IPS DF 6.9 (cell line): ENCODE measurements at regions not wholly inside any gene's neighbourhood (a gene's known extent, or its start where the extent isn't known, plus 50 kb on each side); places are given as distances from the start of the nearest gene placed in this dataset.

Source experiments
- DNase-seq: peaks from one replicate; pipeline ENCODE4 v3.0.0-alpha.2; 2013; ENCODE audit warnings: low read depth, low spot score
- H3K27ac ChIP-seq: one replicate; pipeline ENCODE4 v1.5.1; 2013; ENCODE audit warnings: low read length, control low read depth
- H3K27me3 ChIP-seq: 2 replicates; pipeline ENCODE4 v1.6.1; 2013; ENCODE audit warnings: mild to moderate bottlenecking, low read length; ENCODE audit not compliant: control insufficient read depth, insufficient read depth
- H3K36me3 ChIP-seq: 2 replicates; pipeline ENCODE4 v1.6.1; 2013; ENCODE audit warnings: low read length; ENCODE audit not compliant: control insufficient read depth, insufficient read depth
- H3K4me1 ChIP-seq: 2 replicates; pipeline ENCODE4 v1.6.1; 2013; ENCODE audit warnings: low read length; ENCODE audit not compliant: control insufficient read depth, insufficient read depth
- H3K4me3 ChIP-seq: 2 replicates; pipeline ENCODE4 v1.5.1; 2013; ENCODE audit warnings: mild to moderate bottlenecking, low read length
- H3K9me3 ChIP-seq: 2 replicates; pipeline ENCODE4 v1.6.1; 2013; ENCODE audit warnings: low read length, inconsistent platforms; ENCODE audit not compliant: control insufficient read depth, insufficient read depth
- WGBS: extraction: QIAGEN DNeasy Blood & Tissue Kit; methylation state at CpG from one replicate; pipeline ENCODE4 v1.1.7; 2013; ENCODE audit warnings: mixed read lengths, missing lambda C conversion rate; ENCODE audit not compliant: insufficient read length, insufficient coverage; 5-methylcytosine and 5-hydroxymethylcytosine counted together

GRCh38 chr21:25338415-25338814 is 268.9 kb downstream of the MRPL39 start:
- WGBS = no CpG with 5 or more reads among the region's 5 CpGs
- no peaks in the 10 kb centered on the region for H3K27me3 ChIP-seq

GRCh38 chr21:25334046-25334730 is 273.1 kb downstream of the MRPL39 start:
- no peak for DNase-seq
- no peak overlapping the region for H3K27ac ChIP-seq
- WGBS = no CpG with 5 or more reads among the region's 6 CpGs
- H3K4me1 ChIP-seq = no peaks in the 10 kb centered on the region
- no peaks in the 10 kb centered on the region for H3K9me3 ChIP-seq
- H3K4me3 ChIP-seq = no peak overlapping the region
- no peaks in the 10 kb centered on the region for H3K27me3 ChIP-seq
- H3K36me3 ChIP-seq = no peaks in the 10 kb centered on the region

More at GRCh38 chr21:25338415-25338814, 268.9 kb downstream of the MRPL39 start:
- no peak overlapping the region for H3K27ac ChIP-seq
- H3K36me3 ChIP-seq = no peaks in the 10 kb centered on the region
- no peaks in the 10 kb centered on the region for H3K9me3 ChIP-seq
- no peaks in the 10 kb centered on the region; the same call in 1 of the 2 replicates for H3K4me1 ChIP-seq
- DNase-seq = no peak
- H3K4me3 ChIP-seq = no peak overlapping the region

DNA sequence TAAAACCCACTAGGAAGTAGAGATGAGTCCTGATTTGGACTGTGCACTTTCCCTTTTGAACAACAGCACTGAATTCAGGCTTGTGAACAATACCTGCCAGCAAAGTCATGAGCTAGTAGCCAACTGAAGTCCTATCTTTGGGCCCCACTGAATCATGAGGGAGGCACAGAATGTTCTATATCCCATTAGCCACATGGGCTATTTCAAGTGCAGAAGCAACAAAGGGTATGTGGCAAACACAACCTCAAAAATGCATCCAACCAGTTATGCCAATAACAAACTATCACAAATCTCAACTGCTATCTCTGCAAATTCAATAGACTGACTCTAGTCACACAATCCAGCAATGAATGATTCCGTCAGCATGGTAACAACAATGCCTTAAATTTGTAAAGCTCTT is 276.0 kb downstream of the MRPL39 start:
- no peak for DNase-seq
- no CpG with 5 or more reads among the region's 1 CpG for WGBS

GRCh38 chr21:25330266-25330665 is 277.0 kb downstream of the MRPL39 start:
- H3K27me3 ChIP-seq = no peaks in the 10 kb centered on the region
- DNase-seq = no peak
- no peaks in the 10 kb centered on the region for H3K9me3 ChIP-seq
- no peak overlapping the region for H3K27ac ChIP-seq
- no peak overlapping the region for H3K4me3 ChIP-seq
- H3K4me1 ChIP-seq = no peaks in the 10 kb centered on the region
- H3K36me3 ChIP-seq = no peaks in the 10 kb centered on the region
- WGBS = no CpG with 5 or more reads among the region's 2 CpGs

More for the DNA sequence above, 276.0 kb downstream of the MRPL39 start:
- no peaks in the 10 kb centered on the region for H3K36me3 ChIP-seq
- H3K9me3 ChIP-seq = no peaks in the 10 kb centered on the region
- H3K4me1 ChIP-seq = no peaks in the 10 kb centered on the region
- H3K27ac ChIP-seq = no peak overlapping the region
- no peaks in the 10 kb centered on the region for H3K27me3 ChIP-seq
- no peak overlapping the region for H3K4me3 ChIP-seq

- no CpG with 5 or more reads among the region's 2 CpGs for WGBS
- no peaks in the 10 kb centered on the region for H3K27me3 ChIP-seq
- H3K36me3 ChIP-seq = no peaks in the 10 kb centered on the region
- no peak overlapping the region for H3K27ac ChIP-seq
- H3K4me3 ChIP-seq = no peak overlapping the region
- DNase-seq = no peak
- H3K9me3 ChIP-seq = no peaks in the 10 kb centered on the region
- no peaks in the 10 kb centered on the region for H3K4me1 ChIP-seq
These were observed 278.0 kb downstream of the MRPL39 start for GRCh38 chr21:25329227-25329825.

DNA sequence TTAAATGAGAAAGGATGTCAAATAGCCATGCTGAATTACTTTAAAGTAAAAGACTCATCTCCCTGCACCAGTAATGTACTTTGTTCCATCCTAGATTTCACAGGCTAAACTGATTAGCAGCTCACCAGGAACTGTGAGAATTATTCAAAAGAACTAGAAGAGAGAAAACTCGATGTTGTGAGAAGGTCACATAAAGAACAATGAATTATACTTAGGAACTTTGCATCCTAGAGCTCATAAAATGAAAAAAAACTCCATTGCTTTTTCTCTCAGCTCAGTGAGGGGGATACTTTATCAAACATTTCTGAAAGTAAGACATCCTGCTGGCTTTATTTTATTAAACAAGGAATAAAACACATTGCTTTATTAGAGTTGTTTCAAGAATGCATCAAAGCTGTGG is 278.5 kb downstream of the MRPL39 start:
- H3K36me3 ChIP-seq = no peaks in the 10 kb centered on the region
- no peak overlapping the region for H3K27ac ChIP-seq
- no CpG with 5 or more reads among the region's 1 CpG for WGBS
- H3K4me3 ChIP-seq = no peak overlapping the region
- DNase-seq = no peak
- H3K27me3 ChIP-seq = no peaks in the 10 kb centered on the region
- H3K9me3 ChIP-seq = no peaks in the 10 kb centered on the region
- no peaks in the 10 kb centered on the region for H3K4me1 ChIP-seq

DNA sequence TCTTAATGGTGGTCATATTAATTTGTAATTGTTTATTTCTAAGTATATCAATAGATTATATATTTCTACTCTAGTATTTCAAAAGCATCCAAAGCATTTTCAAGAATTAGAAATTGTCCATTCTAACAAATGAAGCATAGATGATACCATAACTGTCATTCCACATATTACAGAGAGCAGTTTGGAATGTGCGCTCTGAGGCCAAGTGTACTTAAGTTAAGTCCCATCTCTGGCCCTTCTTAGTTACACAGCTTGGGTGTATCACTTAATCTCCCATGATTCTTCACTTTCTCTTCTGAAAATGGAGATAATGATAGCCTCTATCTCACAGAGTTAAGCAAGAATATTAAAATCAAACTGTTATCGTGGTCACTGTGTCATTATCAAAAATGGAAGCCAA is 281.1 kb downstream of the MRPL39 start:
- Histone ChIP-seq H3K27me3 (no peaks in the 10 kb centered on the region), H3K9me3 (no peaks in the 10 kb centered on the region), H3K4me1 (no peaks in the 10 kb centered on the region), H3K36me3 (no peaks in the 10 kb centered on the region), H3K4me3 (no peak overlapping the region), H3K27ac (no peak overlapping the region)
- no CpG with 5 or more reads among the region's 2 CpGs for WGBS
- no peak for DNase-seq

- no CpG with 5 or more reads among the region's 6 CpGs for WGBS
- no peak overlapping the region for H3K4me3 ChIP-seq
- no peaks in the 10 kb centered on the region for H3K27me3 ChIP-seq
- no peak for DNase-seq
- no peaks in the 10 kb centered on the region for H3K36me3 ChIP-seq
- no peaks in the 10 kb centered on the region for H3K9me3 ChIP-seq
- H3K4me1 ChIP-seq = no peaks in the 10 kb centered on the region
- H3K27ac ChIP-seq = no peak overlapping the region
These were observed 282.6 kb downstream of the MRPL39 start for GRCh38 chr21:25324666-25325065.

- H3K4me3 ChIP-seq = no peak overlapping the region
- H3K9me3 ChIP-seq = no peaks in the 10 kb centered on the region
- no CpG with 5 or more reads among the region's 7 CpGs for WGBS
- H3K27me3 ChIP-seq = no peaks in the 10 kb centered on the region
- H3K4me1 ChIP-seq = no peaks in the 10 kb centered on the region
- H3K27ac ChIP-seq = no peak overlapping the region
- DNase-seq = no peak
- H3K36me3 ChIP-seq = no peaks in the 10 kb centered on the region
These were observed 283.8 kb downstream of the MRPL39 start for GRCh38 chr21:25323356-25323949.

- Histone ChIP-seq H3K4me3 (no peak overlapping the region), H3K36me3 (no peaks in the 10 kb centered on the region), H3K27me3 (no peaks in the 10 kb centered on the region), H3K9me3 (no peaks in the 10 kb centered on the region), H3K27ac (no peak overlapping the region), H3K4me1 (no peaks in the 10 kb centered on the region)
- no CpG with 5 or more reads among the region's 1 CpG for WGBS
- no peak for DNase-seq
These were observed 293.0 kb downstream of the MRPL39 start for GRCh38 chr21:25314247-25314646.
